ENCODE measurements at regions not wholly inside any gene's neighbourhood (a gene's known extent, or its start where the extent isn't known, plus 50 kb on each side); places are given as distances from the start of the nearest gene placed in this dataset.

DNA sequence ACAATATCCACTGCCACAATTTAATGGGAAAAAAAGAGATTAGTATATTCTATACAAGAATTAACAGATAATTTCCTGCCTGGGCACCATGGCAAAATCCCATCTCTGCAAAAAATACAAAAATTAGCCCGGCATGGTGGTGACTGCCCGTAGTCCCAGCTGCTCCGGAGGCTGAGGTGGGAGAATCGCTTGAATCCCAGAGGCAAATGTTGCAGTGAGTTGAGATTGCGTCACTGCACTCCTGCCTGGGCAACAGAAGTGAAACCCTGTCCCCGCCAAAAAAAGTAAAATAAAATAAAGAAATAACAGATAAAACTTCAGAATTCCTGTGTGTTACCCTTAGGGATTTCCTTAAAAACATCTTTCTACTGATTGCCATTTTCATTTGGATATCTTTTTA lies 1194.8 kb upstream of the PIK3C3 start:
- no peaks in the 10 kb centered on the region for H3K4me1 ChIP-seq (ENCODE audit: control insufficient read depth, low read length)
- H3K36me3 ChIP-seq (ENCODE audit: control insufficient read depth, low read length) = no peaks in the 10 kb centered on the region
- no peaks in the 10 kb centered on the region for H3K9me2 ChIP-seq (replicated peaks; ENCODE audit: control insufficient read depth, low read length)
- no peak overlapping the region for H3K4me3 ChIP-seq (ENCODE audit: low read length)
- no peak for TF ChIP-seq EZH2phosphoT487 (IDR thresholded peaks at IDR 0.05; ENCODE audit: borderline replicate concordance, low read length)
- TF ChIP-seq, protein P1, sequence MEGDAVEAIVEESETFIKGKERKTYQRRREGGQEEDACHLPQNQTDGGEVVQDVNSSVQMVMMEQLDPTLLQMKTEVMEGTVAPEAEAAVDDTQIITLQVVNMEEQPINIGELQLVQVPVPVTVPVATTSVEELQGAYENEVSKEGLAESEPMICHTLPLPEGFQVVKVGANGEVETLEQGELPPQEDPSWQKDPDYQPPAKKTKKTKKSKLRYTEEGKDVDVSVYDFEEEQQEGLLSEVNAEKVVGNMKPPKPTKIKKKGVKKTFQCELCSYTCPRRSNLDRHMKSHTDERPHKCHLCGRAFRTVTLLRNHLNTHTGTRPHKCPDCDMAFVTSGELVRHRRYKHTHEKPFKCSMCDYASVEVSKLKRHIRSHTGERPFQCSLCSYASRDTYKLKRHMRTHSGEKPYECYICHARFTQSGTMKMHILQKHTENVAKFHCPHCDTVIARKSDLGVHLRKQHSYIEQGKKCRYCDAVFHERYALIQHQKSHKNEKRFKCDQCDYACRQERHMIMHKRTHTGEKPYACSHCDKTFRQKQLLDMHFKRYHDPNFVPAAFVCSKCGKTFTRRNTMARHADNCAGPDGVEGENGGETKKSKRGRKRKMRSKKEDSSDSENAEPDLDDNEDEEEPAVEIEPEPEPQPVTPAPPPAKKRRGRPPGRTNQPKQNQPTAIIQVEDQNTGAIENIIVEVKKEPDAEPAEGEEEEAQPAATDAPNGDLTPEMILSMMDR (IDR thresholded peaks at IDR 0.05; ENCODE audit: low read depth, low read length, poor library complexity, severe bottlenecking) = no peak
- no peaks in the 10 kb centered on the region for H3K9me3 ChIP-seq (ENCODE audit: control insufficient read depth, insufficient read depth, low read length)
- no peaks in the 10 kb centered on the region for H3F3A ChIP-seq (ENCODE audit: control insufficient read depth, insufficient read depth)
- no peak overlapping the region for H3K27ac ChIP-seq (ENCODE audit: low read depth, low read length)
- no peaks in the 10 kb centered on the region for H3K27me3 ChIP-seq (ENCODE audit: control insufficient read depth, low read length)
- no peaks in the 10 kb centered on the region for H4K20me1 ChIP-seq (ENCODE audit: control insufficient read depth, insufficient read depth, low read depth, low read length)
- no peak overlapping the region for H3K4me2 ChIP-seq (ENCODE audit: low read length)
- H3K79me2 ChIP-seq (ENCODE audit: control insufficient read depth, low read length) = no peaks in the 10 kb centered on the region

DNA sequence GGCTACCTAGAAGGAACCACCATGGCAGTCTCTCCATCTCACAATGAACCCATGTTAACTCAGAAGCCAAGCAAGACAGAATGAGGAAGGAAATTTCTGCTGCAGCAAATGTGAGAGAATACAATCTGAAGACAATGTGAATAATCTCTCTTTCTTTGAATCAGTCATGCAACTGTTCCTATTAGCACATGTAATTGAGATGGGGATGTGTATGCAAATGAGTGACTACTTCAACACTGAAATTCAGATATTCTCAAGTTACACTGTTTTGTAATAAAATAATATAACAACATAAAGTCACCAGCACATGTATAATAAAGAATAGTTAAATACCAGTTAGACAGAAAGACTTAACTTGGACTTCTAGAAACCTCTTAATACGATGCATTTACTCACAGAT lies 1200.6 kb upstream of the PIK3C3 start:
- TF ChIP-seq EZH2phosphoT487 (IDR thresholded peaks at IDR 0.05; ENCODE audit: borderline replicate concordance, low read length) = no peak
- TF ChIP-seq, protein P1 (IDR thresholded peaks at IDR 0.05; ENCODE audit: low read depth, low read length, poor library complexity, severe bottlenecking) = no peak

DNA sequence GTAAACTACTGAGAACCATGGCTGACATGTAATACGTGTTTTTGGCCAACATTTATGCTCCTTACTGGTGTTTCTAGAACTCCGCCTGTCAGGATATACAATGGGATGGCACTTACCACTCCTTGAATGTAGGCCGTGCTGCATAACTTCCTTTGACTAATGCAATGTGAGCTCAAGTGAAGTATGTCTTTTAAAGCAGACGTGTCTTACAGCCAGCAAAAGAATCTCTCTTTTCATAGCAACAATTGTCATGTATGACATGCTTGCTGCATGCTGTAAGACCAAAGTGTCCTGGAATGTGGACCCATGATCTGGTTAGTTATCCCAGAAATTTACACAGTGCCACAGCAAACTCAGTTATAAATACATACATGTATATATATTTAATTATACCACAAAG lies 1202.7 kb upstream of the PIK3C3 start:
- no peaks in the 10 kb centered on the region for H3K9me3 ChIP-seq (ENCODE audit: control insufficient read depth, insufficient read depth, low read length)
- no peaks in the 10 kb centered on the region for H3K36me3 ChIP-seq (ENCODE audit: control insufficient read depth, low read length)
- H3K27ac ChIP-seq (ENCODE audit: low read depth, low read length) = no peak overlapping the region
- H3K4me3 ChIP-seq (ENCODE audit: low read length) = no peak overlapping the region
- no peaks in the 10 kb centered on the region for H4K20me1 ChIP-seq (ENCODE audit: control insufficient read depth, insufficient read depth, low read depth, low read length)
- no peaks in the 10 kb centered on the region for H3K27me3 ChIP-seq (ENCODE audit: control insufficient read depth, low read length)
- H3K4me1 ChIP-seq (ENCODE audit: control insufficient read depth, low read length) = no peaks in the 10 kb centered on the region
- TF ChIP-seq, protein P1 (IDR thresholded peaks at IDR 0.05; ENCODE audit: low read depth, low read length, poor library complexity, severe bottlenecking) = no peak
- no peak for TF ChIP-seq EZH2phosphoT487 (IDR thresholded peaks at IDR 0.05; ENCODE audit: borderline replicate concordance, low read length)
- H3K79me2 ChIP-seq (ENCODE audit: control insufficient read depth, low read length) = no peaks in the 10 kb centered on the region
- no peak overlapping the region for H3K4me2 ChIP-seq (ENCODE audit: low read length)
- no peaks in the 10 kb centered on the region for H3F3A ChIP-seq (ENCODE audit: control insufficient read depth, insufficient read depth)
- H3K9me2 ChIP-seq (replicated peaks; ENCODE audit: control insufficient read depth, low read length) = no peaks in the 10 kb centered on the region

More for the DNA sequence above, 1200.6 kb upstream of the PIK3C3 start:
- no peaks in the 10 kb centered on the region for H3K36me3 ChIP-seq (ENCODE audit: control insufficient read depth, low read length)
- no peaks in the 10 kb centered on the region for H3K9me3 ChIP-seq (ENCODE audit: control insufficient read depth, insufficient read depth, low read length)
- no peaks in the 10 kb centered on the region for H3K27me3 ChIP-seq (ENCODE audit: control insufficient read depth, low read length)
- H3K27ac ChIP-seq (ENCODE audit: low read depth, low read length) = no peak overlapping the region
- no peaks in the 10 kb centered on the region for H3F3A ChIP-seq (ENCODE audit: control insufficient read depth, insufficient read depth)
- no peaks in the 10 kb centered on the region for H3K9me2 ChIP-seq (replicated peaks; ENCODE audit: control insufficient read depth, low read length)
- no peaks in the 10 kb centered on the region for H4K20me1 ChIP-seq (ENCODE audit: control insufficient read depth, insufficient read depth, low read depth, low read length)
- no peaks in the 10 kb centered on the region for H3K4me1 ChIP-seq (ENCODE audit: control insufficient read depth, low read length)
- H3K79me2 ChIP-seq (ENCODE audit: control insufficient read depth, low read length) = no peaks in the 10 kb centered on the region
- H3K4me3 ChIP-seq (ENCODE audit: low read length) = no peak overlapping the region
- H3K4me2 ChIP-seq (ENCODE audit: low read length) = no peak overlapping the region

DNA sequence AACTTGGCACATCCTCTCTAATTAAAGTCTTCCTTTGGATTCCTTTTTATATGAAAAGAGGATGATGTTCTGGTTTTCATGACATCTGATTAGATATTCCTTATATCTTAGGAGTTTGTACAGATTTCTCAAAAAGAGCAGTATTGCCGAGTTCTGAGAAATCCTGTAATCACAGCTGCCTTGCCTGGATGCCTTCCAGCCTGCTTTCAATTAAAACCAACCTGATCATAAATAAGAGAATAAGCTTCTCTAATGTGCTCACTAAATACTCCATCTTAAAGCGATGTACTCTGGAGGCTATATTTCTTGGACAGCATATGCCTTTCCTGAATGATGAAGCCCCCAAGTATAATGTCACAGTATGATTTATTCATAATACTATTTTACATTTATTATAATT lies 1203.8 kb upstream of the PIK3C3 start:
- H3K36me3 ChIP-seq (ENCODE audit: control insufficient read depth, low read length) = no peaks in the 10 kb centered on the region
- H3K27ac ChIP-seq (ENCODE audit: low read depth, low read length) = no peak overlapping the region

More for the DNA sequence above, 1203.8 kb upstream of the PIK3C3 start:
- H4K20me1 ChIP-seq (ENCODE audit: control insufficient read depth, insufficient read depth, low read depth, low read length) = no peaks in the 10 kb centered on the region
- TF ChIP-seq, protein P1 (IDR thresholded peaks at IDR 0.05; ENCODE audit: low read depth, low read length, poor library complexity, severe bottlenecking) = no peak
- TF ChIP-seq EZH2phosphoT487 (IDR thresholded peaks at IDR 0.05; ENCODE audit: borderline replicate concordance, low read length) = no peak
- H3F3A ChIP-seq (ENCODE audit: control insufficient read depth, insufficient read depth) = no peaks in the 10 kb centered on the region
- H3K4me1 ChIP-seq (ENCODE audit: control insufficient read depth, low read length) = no peaks in the 10 kb centered on the region
- no peaks in the 10 kb centered on the region for H3K27me3 ChIP-seq (ENCODE audit: control insufficient read depth, low read length)
- H3K79me2 ChIP-seq (ENCODE audit: control insufficient read depth, low read length) = no peaks in the 10 kb centered on the region
- no peak overlapping the region for H3K4me2 ChIP-seq (ENCODE audit: low read length)
- H3K9me2 ChIP-seq (replicated peaks; ENCODE audit: control insufficient read depth, low read length) = no peaks in the 10 kb centered on the region
- no peaks in the 10 kb centered on the region for H3K9me3 ChIP-seq (ENCODE audit: control insufficient read depth, insufficient read depth, low read length)
- H3K4me3 ChIP-seq (ENCODE audit: low read length) = no peak overlapping the region

Data from DOHH2 (cell line).